ENCODE measurements at regions not wholly inside any gene's neighbourhood (a gene's known extent, or its start where the extent isn't known, plus 50 kb on each side); places are given as distances from the start of the nearest gene placed in this dataset.

DNA sequence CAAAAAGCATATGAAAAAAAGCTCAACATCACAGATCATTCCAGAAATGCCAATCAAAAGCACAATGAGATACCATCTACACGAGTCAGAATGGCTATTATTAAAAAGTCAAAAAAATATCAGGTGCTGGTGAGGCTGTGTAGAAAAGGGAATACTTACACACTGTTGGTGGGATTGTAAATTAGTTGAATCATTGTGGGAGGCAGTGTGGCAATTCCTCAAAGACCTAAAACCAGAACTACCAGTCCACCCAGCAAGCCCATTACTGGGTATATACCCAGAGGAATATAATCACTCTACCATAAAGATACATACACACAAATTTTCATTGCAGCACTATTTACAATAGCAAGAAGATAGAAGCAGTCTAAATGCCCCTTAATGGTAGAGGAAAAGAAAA, 529.9 kb downstream of the SLITRK1 start:
- TF ChIP-seq, protein P1, sequence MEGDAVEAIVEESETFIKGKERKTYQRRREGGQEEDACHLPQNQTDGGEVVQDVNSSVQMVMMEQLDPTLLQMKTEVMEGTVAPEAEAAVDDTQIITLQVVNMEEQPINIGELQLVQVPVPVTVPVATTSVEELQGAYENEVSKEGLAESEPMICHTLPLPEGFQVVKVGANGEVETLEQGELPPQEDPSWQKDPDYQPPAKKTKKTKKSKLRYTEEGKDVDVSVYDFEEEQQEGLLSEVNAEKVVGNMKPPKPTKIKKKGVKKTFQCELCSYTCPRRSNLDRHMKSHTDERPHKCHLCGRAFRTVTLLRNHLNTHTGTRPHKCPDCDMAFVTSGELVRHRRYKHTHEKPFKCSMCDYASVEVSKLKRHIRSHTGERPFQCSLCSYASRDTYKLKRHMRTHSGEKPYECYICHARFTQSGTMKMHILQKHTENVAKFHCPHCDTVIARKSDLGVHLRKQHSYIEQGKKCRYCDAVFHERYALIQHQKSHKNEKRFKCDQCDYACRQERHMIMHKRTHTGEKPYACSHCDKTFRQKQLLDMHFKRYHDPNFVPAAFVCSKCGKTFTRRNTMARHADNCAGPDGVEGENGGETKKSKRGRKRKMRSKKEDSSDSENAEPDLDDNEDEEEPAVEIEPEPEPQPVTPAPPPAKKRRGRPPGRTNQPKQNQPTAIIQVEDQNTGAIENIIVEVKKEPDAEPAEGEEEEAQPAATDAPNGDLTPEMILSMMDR (tag by site-specific recombination; IDR thresholded peaks at IDR 0.05): no peak
- no peak for TF ChIP-seq BCL11B (tag by site-specific recombination; IDR thresholded peaks at IDR 0.05; ENCODE audit: low read depth)
- TF ChIP-seq ZNF335 (tag by site-specific recombination; conservative IDR thresholded peaks at IDR 0.05): no peak
- TF ChIP-seq ZNF426 (tag by site-specific recombination; IDR thresholded peaks at IDR 0.05): no peak
- no peak for TF ChIP-seq ZNF768 (tag by site-specific recombination; IDR thresholded peaks at IDR 0.05)
- TF ChIP-seq, protein P2, sequence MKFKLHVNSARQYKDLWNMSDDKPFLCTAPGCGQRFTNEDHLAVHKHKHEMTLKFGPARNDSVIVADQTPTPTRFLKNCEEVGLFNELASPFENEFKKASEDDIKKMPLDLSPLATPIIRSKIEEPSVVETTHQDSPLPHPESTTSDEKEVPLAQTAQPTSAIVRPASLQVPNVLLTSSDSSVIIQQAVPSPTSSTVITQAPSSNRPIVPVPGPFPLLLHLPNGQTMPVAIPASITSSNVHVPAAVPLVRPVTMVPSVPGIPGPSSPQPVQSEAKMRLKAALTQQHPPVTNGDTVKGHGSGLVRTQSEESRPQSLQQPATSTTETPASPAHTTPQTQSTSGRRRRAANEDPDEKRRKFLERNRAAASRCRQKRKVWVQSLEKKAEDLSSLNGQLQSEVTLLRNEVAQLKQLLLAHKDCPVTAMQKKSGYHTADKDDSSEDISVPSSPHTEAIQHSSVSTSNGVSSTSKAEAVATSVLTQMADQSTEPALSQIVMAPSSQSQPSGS (tag by site-specific recombination; IDR thresholded peaks at IDR 0.05; ENCODE audit: low read depth): no peak
- TF ChIP-seq KLF10 (tag by site-specific recombination; IDR thresholded peaks at IDR 0.05): no peak
- no peak for TF ChIP-seq ZNF138 (tag by site-specific recombination; IDR thresholded peaks at IDR 0.05; ENCODE audit: borderline replicate concordance)
- TF ChIP-seq ZNF37A (tag by site-specific recombination; IDR thresholded peaks at IDR 0.05): no peak
- TF ChIP-seq, protein P3, sequence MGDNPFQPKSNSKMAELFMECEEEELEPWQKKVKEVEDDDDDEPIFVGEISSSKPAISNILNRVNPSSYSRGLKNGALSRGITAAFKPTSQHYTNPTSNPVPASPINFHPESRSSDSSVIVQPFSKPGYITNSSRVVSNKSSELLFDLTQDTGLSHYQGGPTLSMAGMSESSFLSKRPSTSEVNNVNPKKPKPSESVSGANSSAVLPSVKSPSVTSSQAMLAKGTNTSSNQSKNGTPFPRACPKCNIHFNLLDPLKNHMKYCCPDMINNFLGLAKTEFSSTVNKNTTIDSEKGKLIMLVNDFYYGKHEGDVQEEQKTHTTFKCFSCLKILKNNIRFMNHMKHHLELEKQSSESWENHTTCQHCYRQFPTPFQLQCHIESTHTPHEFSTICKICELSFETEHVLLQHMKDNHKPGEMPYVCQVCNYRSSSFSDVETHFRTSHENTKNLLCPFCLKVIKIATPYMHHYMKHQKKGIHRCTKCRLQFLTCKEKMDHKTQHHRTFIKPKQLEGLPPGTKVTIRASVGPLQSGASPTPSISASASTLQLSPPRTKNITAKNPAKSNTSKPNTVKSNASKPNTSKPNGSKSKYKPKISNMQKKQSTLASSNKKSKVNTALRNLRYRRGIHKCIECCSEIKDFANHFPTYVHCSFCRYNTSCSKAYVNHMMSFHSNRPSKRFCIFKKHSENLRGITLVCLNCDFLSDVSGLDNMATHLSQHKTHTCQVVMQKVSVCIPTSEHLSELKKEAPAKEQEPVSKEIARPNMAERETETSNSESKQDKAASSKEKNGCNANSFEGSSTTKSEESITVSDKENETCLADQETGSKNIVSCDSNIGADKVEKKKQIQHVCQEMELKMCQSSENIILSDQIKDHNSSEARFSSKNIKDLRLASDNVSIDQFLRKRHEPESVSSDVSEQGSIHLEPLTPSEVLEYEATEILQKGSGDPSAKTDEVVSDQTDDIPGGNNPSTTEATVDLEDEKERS (tag by site-specific recombination; IDR thresholded peaks at IDR 0.05): no peak
- no peak for TF ChIP-seq SALL2 (tag by site-specific recombination; IDR thresholded peaks at IDR 0.05; ENCODE audit: borderline replicate concordance)
